Gastroesophageal sphincter (tissue), 4 donors: ENCODE measurements at regions not wholly inside any gene's neighbourhood (a gene's known extent, or its start where the extent isn't known, plus 50 kb on each side); places are given as distances from the start of the nearest gene placed in this dataset.

Experiments
- ATAC-seq: fragments of 150-250 bp; one replicate; pipeline ENCODE4 v1.9.1; 2016; ENCODE audit warnings: mild to moderate bottlenecking, moderate library complexity
- H3K27ac ChIP-seq, 4 donors: fragments of 200-600 bp; sonication (generic) in 3 of 4; 1 replicate in 3 of 4; 2 replicates in 1 of 4; pipeline ENCODE4 v1.5.1; 2016 to 2019
- H3K27me3 ChIP-seq: fragments of 200-600 bp; sonication (generic); one replicate; pipeline ENCODE4 v1.5.1; 2019
- H3K36me3 ChIP-seq, 2 donors: fragments of 200-600 bp; sonication (generic); one replicate each; pipeline ENCODE4 v1.5.1; 2019; ENCODE audit warnings: control low read depth in 1 of 2
- H3K4me1 ChIP-seq, 3 donors: fragments of 200-600 bp; sonication (generic); 1 replicate in 2 of 3; 2 replicates in 1 of 3; pipeline ENCODE4 v1.5.1; 2016 to 2019; ENCODE audit warnings: control low read depth in 2 of 3
- H3K4me3 ChIP-seq, 2 donors: fragments of 200-600 bp; sonication (generic); one replicate each; pipeline ENCODE4 v1.5.1; 2019; ENCODE audit warnings: mild to moderate bottlenecking in 1 of 2, moderate library complexity in 1 of 2
- H3K9me3 ChIP-seq, 3 donors: fragments of 200-600 bp; sonication (generic); one replicate each; pipeline ENCODE4 v1.5.1; 2017 to 2019; ENCODE audit warnings: control low read depth in 2 of 3
- CTCF ChIP-seq, 4 experiments: fragments of 200-600 bp in 2 of 4; fragments of 450-650 bp in 2 of 4; sonication (generic) in 1 of 4; IDR thresholded peaks; one replicate each; pipeline ENCODE4 v1.5.1; 2017 to 2019; ENCODE audit warnings: antibody characterized with exemption in 4 of 4, mild to moderate bottlenecking in 2 of 4, moderate library complexity in 2 of 4
- EP300 ChIP-seq: sonication (generic); formaldehyde crosslinking; IDR thresholded peaks from one replicate; pipeline ENCODE4 v1.6.1; 2017; ENCODE audit warnings: antibody characterized with exemption, mild to moderate bottlenecking
- POLR2A ChIP-seq, 2 donors: fragments of 450-650 bp; IDR thresholded peaks; one replicate each; pipeline ENCODE4 v1.6.1; 2017; ENCODE audit warnings: antibody characterized with exemption in 2 of 2, mild to moderate bottlenecking in 2 of 2, moderate library complexity in 1 of 2
- POLR2AphosphoS5 ChIP-seq: sonication (generic); formaldehyde crosslinking; IDR thresholded peaks from one replicate; pipeline ENCODE4 v1.6.1; 2017; ENCODE audit warnings: antibody characterized with exemption
- WGBS, 2 donors: methylation state at CpG; one replicate each; pipeline ENCODE4 v1.1.5; 2018; ENCODE audit warnings: low coverage in 1 of 2; 5-methylcytosine and 5-hydroxymethylcytosine counted together

DNA sequence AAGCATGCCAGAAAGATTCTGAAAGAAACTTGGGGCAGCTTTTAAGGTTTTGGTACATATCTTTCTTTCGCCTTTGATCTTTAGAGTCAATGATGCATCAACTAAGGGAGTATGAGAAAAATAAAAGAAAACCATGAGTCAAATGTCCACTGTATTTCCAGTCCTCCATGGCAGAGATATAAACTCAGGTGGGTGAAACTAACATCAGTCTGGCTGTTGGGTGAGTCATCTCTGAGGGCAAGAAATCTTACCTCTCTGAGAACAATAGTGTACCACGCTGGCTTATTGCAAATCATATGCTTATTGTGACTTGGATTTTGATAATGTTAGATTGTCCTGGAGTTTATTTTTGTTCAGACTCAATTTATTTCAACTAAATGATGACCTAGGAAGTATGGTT is 521.0 kb downstream of the PLCL1 start:
- TF ChIP-seq POLR2A (IDR thresholded peaks at IDR 0.05) (no peak), EP300 (no peak), POLR2AphosphoS5 (no peak), CTCF (IDR thresholded peaks at IDR 0.05) (no peak)
- 100% methylated on average over 1 to 2 of the region's 2 CpGs for WGBS, 2 donors
- ATAC-seq: no peak

GRCh38 chr2:198324071-198324470 is 519.7 kb downstream of the PLCL1 start:
- Histone ChIP-seq H3K9me3 (no peaks in the 10 kb centered on the region), H3K27me3 (no peaks in the 10 kb centered on the region), H3K27ac (no peak overlapping the region), H3K4me3 (no peak overlapping the region), H3K36me3 (no peaks in the 10 kb centered on the region), H3K4me1 (no peaks in the 10 kb centered on the region)
- 59 to 74% methylated on average over 4 of the region's 4 CpGs for WGBS, 2 donors
- TF ChIP-seq POLR2A (IDR thresholded peaks at IDR 0.05): no peak
- no peak for ATAC-seq

More for the DNA sequence above, 521.0 kb downstream of the PLCL1 start:
- Histone ChIP-seq H3K4me1 (no peaks in the 10 kb centered on the region), H3K4me3 (no peak overlapping the region), H3K36me3 (no peaks in the 10 kb centered on the region), H3K9me3 (no peaks in the 10 kb centered on the region), H3K27ac (no peak overlapping the region), H3K27me3 (no peaks in the 10 kb centered on the region)

GRCh38 chr2:198322275-198322674 is 517.9 kb downstream of the PLCL1 start:
- no peaks in the 10 kb centered on the region for H3K27me3 ChIP-seq
- TF ChIP-seq EP300: no peak
- TF ChIP-seq POLR2A (IDR thresholded peaks at IDR 0.05): no peak
- TF ChIP-seq CTCF (IDR thresholded peaks at IDR 0.05): no peak
- no peak for TF ChIP-seq POLR2AphosphoS5
- H3K4me1 ChIP-seq: no peaks in the 10 kb centered on the region
- no peak overlapping the region for H3K27ac ChIP-seq
- 80% methylated on average over 8 of the region's 8 CpGs for WGBS, 2 donors
- H3K4me3 ChIP-seq: no peak overlapping the region
- H3K36me3 ChIP-seq: no peaks in the 10 kb centered on the region
- ATAC-seq: no peak
- no peaks in the 10 kb centered on the region for H3K9me3 ChIP-seq

- Histone ChIP-seq H3K27ac (no peak overlapping the region), H3K36me3 (no peaks in the 10 kb centered on the region), H3K4me1 (no peaks in the 10 kb centered on the region), H3K9me3 (no peaks in the 10 kb centered on the region), H3K4me3 (no peak overlapping the region), H3K27me3 (no peaks in the 10 kb centered on the region)
- no peak for ATAC-seq
- TF ChIP-seq POLR2A (IDR thresholded peaks at IDR 0.05): no peak
- no peak for TF ChIP-seq EP300
- no peak for TF ChIP-seq CTCF (IDR thresholded peaks at IDR 0.05)
- TF ChIP-seq POLR2AphosphoS5: no peak
- 40 to 79% methylated on average over 1 to 4 of the region's 4 CpGs for WGBS, 2 donors
Observed at GRCh38 chr2:198321522-198322088, 517.2 kb downstream of the PLCL1 start.

GRCh38 chr2:198316852-198317396 is 512.5 kb downstream of the PLCL1 start:
- no peaks in the 10 kb centered on the region for H3K4me1 ChIP-seq
- no peak for ATAC-seq
- 77 to 88% methylated on average over 3 to 7 of the region's 7 CpGs for WGBS, 2 donors
- H3K27ac ChIP-seq: no peak overlapping the region
- TF ChIP-seq EP300 (no peak), POLR2A (IDR thresholded peaks at IDR 0.05) (no peak), POLR2AphosphoS5 (no peak), CTCF (IDR thresholded peaks at IDR 0.05) (no peak)
- peaks cover 11% of the 10 kb centered on the region for H3K27me3 ChIP-seq
- no peaks in the 10 kb centered on the region for H3K9me3 ChIP-seq
- H3K4me3 ChIP-seq: no peak overlapping the region
- H3K36me3 ChIP-seq: no peaks in the 10 kb centered on the region
